Breast epithelium (tissue), 3 donors: ENCODE measurements at regions not wholly inside any gene's neighbourhood (a gene's known extent, or its start where the extent isn't known, plus 50 kb on each side); places are given as distances from the start of the nearest gene placed in this dataset.

Source experiments
- CTCF ChIP-seq, 3 donors: fragments of 450-650 bp; IDR thresholded peaks; one replicate each; pipeline ENCODE4 v1.5.1; 2016 to 2017; ENCODE audit warnings: antibody characterized with exemption in 3 of 3, mild to moderate bottlenecking in 3 of 3, moderate library complexity in 3 of 3
- POLR2A ChIP-seq: fragments of 450-650 bp; IDR thresholded peaks from one replicate; pipeline ENCODE4 v1.6.1; 2016; ENCODE audit warnings: antibody characterized with exemption, mild to moderate bottlenecking, moderate library complexity
- POLR2AphosphoS5 ChIP-seq, 3 donors: sonication (generic); formaldehyde crosslinking; IDR thresholded peaks; one replicate each; pipeline ENCODE4 v1.6.1; 2017; ENCODE audit warnings: antibody characterized with exemption in 3 of 3

GRCh38 chr4:54843946-54844345 lies 186.2 kb downstream of the KIT start:
- no peak for TF ChIP-seq CTCF (IDR thresholded peaks at IDR 0.05)
- no peak for TF ChIP-seq POLR2AphosphoS5 (IDR thresholded peaks at IDR 0.05)
- no peak for TF ChIP-seq POLR2A
